ENCODE measurements at regions not wholly inside any gene's neighbourhood (a gene's known extent, or its start where the extent isn't known, plus 50 kb on each side); places are given as distances from the start of the nearest gene placed in this dataset.

GRCh38 chr13:108383667-108384066, 114.1 kb downstream of the TNFSF13B start:
- no peak overlapping the region for H3K4me2 ChIP-seq
- no peak for TF ChIP-seq GATA2 (CRISPR knock-in tag; IDR thresholded peaks at IDR 0.05)
- TF ChIP-seq EZH2phosphoT487 (IDR thresholded peaks at IDR 0.05; ENCODE audit: borderline replicate concordance, low read depth), result no peak
- no peak for TF ChIP-seq USF2 (IDR thresholded peaks at IDR 0.05; ENCODE audit: borderline replicate concordance, low read depth, low read length)
- no peak for TF ChIP-seq RFX5 (IDR thresholded peaks at IDR 0.05; ENCODE audit: low read length)
- no peak for TF ChIP-seq SMC3 (IDR thresholded peaks at IDR 0.05; ENCODE audit: low read depth, low read length)
- no peak for TF ChIP-seq POLR2AphosphoS5 (IDR thresholded peaks at IDR 0.05; ENCODE audit: low read depth, low read length)
- TF ChIP-seq ZBTB33 (IDR thresholded peaks at IDR 0.05; ENCODE audit: borderline replicate concordance, low read depth), result no peak
- no peak for TF ChIP-seq FOXM1 (IDR thresholded peaks at IDR 0.05; ENCODE audit: low read depth)
- TF ChIP-seq MXI1 (IDR thresholded peaks at IDR 0.05; ENCODE audit: low read depth, low read length), result no peak
- no peak for TF ChIP-seq ELF1 (IDR thresholded peaks at IDR 0.05)
- no peak for TF ChIP-seq TAF1 (IDR thresholded peaks at IDR 0.05; ENCODE audit: borderline replicate concordance, low read depth, low read length)
- no peak for TF ChIP-seq NFIC (IDR thresholded peaks at IDR 0.05; ENCODE audit: borderline replicate concordance)
- TF ChIP-seq RAD21 (IDR thresholded peaks at IDR 0.05; ENCODE audit: low read length), result no peak
- TF ChIP-seq MEF2A (IDR thresholded peaks at IDR 0.05; ENCODE audit: borderline replicate concordance, low read depth), result no peak
- CTCF ChIA-PET, result no interaction called here
- no peaks in the 10 kb centered on the region for H3K36me3 ChIP-seq (replicated peaks in 1 of 2; ENCODE audit: control insufficient read depth in 1 of 2, insufficient read depth in 2 of 2, low read length in 1 of 2)
- no peaks in the 10 kb centered on the region for H3K9me3 ChIP-seq
- H3F3A ChIP-seq (replicated peaks; ENCODE audit: insufficient read depth), result no peaks in the 10 kb centered on the region
- DNase-seq, result no peak
- no peak overlapping the region for H2AFZ ChIP-seq (ENCODE audit: low read depth)
- POLR2A ChIA-PET, result no interaction called here
- H3K9me2 ChIP-seq, result no peaks in the 10 kb centered on the region
- no peaks in the 10 kb centered on the region for H3K79me2 ChIP-seq (ENCODE audit: insufficient read depth)
- no peak overlapping the region for H3K4me3 ChIP-seq (ENCODE audit: low read depth in 2 of 2, low read length in 1 of 2)
- 50% methylated on average over 3 of the region's 3 CpGs for WGBS (ENCODE audit: low lambda C conversion rate)
- no peaks in the 10 kb centered on the region for H3K27me3 ChIP-seq (ENCODE audit: insufficient read depth)
- no peak overlapping the region for H3K9ac ChIP-seq
- no peak overlapping the region for H3K27ac ChIP-seq (ENCODE audit: low read depth in 2 of 2, low read length in 1 of 2)
- no peaks in the 10 kb centered on the region for H3K4me1 ChIP-seq (ENCODE audit: control insufficient read depth in 1 of 2, insufficient read depth in 2 of 2, low read depth in 1 of 2, low read length in 1 of 2)
- no peaks in the 10 kb centered on the region for H4K20me1 ChIP-seq (ENCODE audit: insufficient read depth)

- Histone ChIP-seq H3K27ac (ENCODE audit: low read depth in 2 of 2, low read length in 1 of 2) (no peak overlapping the region), H3K79me2 (ENCODE audit: insufficient read depth) (no peaks in the 10 kb centered on the region), H3K9me3 (no peaks in the 10 kb centered on the region), H4K20me1 (ENCODE audit: insufficient read depth) (no peaks in the 10 kb centered on the region), H3K4me3 (ENCODE audit: low read depth in 2 of 2, low read length in 1 of 2) (no peak overlapping the region), H2AFZ (ENCODE audit: low read depth) (no peak overlapping the region), H3K9ac (no peak overlapping the region), H3F3A (replicated peaks; ENCODE audit: insufficient read depth) (no peaks in the 10 kb centered on the region), H3K4me1 (ENCODE audit: control insufficient read depth in 1 of 2, insufficient read depth in 2 of 2, low read depth in 1 of 2, low read length in 1 of 2) (no peaks in the 10 kb centered on the region), H3K27me3 (ENCODE audit: insufficient read depth) (no peaks in the 10 kb centered on the region), H3K4me2 (no peak overlapping the region), H3K36me3 (replicated peaks in 1 of 2; ENCODE audit: control insufficient read depth in 1 of 2, insufficient read depth in 2 of 2, low read length in 1 of 2) (no peaks in the 10 kb centered on the region), H3K9me2 (no peaks in the 10 kb centered on the region)
- no peak for TF ChIP-seq USF1 (IDR thresholded peaks at IDR 0.05; ENCODE audit: borderline replicate concordance, low read depth)
- no peak for TF ChIP-seq RFX5 (IDR thresholded peaks at IDR 0.05; ENCODE audit: low read length)
- TF ChIP-seq EP300 (IDR thresholded peaks at IDR 0.05; ENCODE audit: borderline replicate concordance in 1 of 2, low read depth in 1 of 2, low read length in 1 of 2), result no peak
- TF ChIP-seq SMC3 (IDR thresholded peaks at IDR 0.05; ENCODE audit: low read depth, low read length), result no peak
- TF ChIP-seq NFIC (IDR thresholded peaks at IDR 0.05; ENCODE audit: borderline replicate concordance), result no peak
- TF ChIP-seq IRF3 (IDR thresholded peaks at IDR 0.05; ENCODE audit: low read depth, low read length), result no peak
- no peak for TF ChIP-seq CHD2 (IDR thresholded peaks at IDR 0.05; ENCODE audit: low read length, partially characterized antibody)
- TF ChIP-seq ELF1 (IDR thresholded peaks at IDR 0.05), result no peak
- TF ChIP-seq PBX3 (IDR thresholded peaks at IDR 0.05), result no peak
- no peak for TF ChIP-seq FOXM1 (IDR thresholded peaks at IDR 0.05; ENCODE audit: low read depth)
- WGBS (ENCODE audit: low lambda C conversion rate), result 10% methylated on average over 3 of the region's 3 CpGs
- ChIA-PET CTCF (interaction anchor here (0.6 kb wide), 1 partner anchor 43 kb away, joined by 3 read pairs; no protein-coding TSS in a partner anchor), POLR2A (no interaction called here)
- no peak for DNase-seq
Measured at GRCh38 chr13:108387156-108387555, 117.6 kb downstream of the TNFSF13B start.

Measured in SK-N-SH (cell line).